T-helper 2 cell treated with Interferon-gamma antibody and Interleukin-4, amounts not matched to agents 100 ng/mL and 5 ng/mL, for 36 hours (primary cell): ENCODE measurements at regions not wholly inside any gene's neighbourhood (a gene's known extent, or its start where the extent isn't known, plus 50 kb on each side); places are given as distances from the start of the nearest gene placed in this dataset.
"Not testable (repeated sequence)": the region's sequence is repeated elsewhere in the genome, so short reads cannot be mapped to it uniquely, and the experiment has no call there.

Source experiments
- intact Hi-C: fragments of 100-400 bp; cut with micrococcal nuclease; formaldehyde crosslinking; loops from one replicate; pipeline ENCODE4 v1.15.1; 2023

DNA sequence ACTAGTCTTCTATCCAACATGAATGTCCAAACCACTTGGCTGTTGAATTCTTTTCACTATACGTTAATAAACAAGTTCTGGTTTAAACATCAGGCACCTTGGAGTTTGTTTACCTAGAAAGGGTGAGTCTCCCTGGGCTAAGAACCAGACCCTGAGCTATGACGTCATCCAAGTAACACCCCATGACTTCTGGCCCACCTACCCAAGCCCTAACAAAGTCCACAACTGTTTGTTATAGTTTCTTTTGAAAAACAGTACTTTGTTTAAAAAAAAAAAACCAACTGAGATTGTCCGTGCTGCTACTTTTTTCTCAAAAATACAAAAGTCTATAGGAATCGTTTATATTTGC is 146.9 kb upstream of the BEND6 start:
- intact Hi-C loops: no loop called here

DNA sequence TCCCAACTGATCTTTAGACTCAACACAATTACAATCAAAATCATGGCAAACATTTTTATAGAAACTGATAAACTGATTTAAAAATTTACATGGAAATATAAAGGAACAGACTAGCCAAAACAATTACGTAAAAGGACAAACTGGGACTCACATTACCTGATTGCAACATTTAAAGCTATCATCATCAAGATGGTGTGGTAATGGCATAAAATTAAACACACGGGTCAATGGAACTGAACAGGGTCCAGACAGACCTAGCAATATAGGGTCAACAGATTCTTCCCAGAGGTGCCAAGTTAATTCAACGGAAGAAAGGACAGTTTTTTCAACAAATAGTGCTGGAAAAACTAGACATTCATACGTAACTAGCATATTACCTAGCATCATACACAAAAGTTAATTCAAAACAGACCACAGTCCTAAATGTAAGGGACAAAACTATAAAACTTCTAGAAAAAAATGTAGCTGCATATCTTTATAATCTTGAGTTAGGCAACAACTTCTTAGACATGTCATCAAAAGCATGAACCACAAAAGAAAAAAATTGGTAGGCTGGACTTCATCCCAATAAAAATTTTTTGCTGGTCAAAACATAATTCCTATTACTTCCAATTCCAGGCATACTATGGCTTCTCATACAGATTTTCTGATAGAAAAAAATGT is 147.4 kb upstream of the BEND6 start:
- intact Hi-C loops: no loop called here

DNA sequence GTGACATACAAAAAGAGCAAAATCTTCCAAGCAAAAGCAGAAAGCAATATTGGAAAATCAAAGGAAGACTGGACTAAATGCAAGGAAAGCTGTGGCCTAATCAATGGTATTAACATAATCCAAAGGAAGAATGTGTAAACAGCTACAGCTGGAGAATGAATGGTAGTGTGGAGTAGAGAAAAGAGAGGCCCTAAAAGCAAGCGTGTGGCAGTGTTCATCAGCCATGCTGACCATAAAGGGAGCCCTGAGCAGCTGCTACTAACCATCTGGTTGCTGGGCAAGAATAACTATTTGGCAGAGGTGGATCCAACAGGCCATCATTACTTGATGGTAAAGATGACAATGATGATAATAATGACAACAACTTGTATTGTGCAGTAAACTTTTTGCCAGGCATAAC is 148.5 kb upstream of the BEND6 start:
- intact Hi-C loops: no loop called here

DNA sequence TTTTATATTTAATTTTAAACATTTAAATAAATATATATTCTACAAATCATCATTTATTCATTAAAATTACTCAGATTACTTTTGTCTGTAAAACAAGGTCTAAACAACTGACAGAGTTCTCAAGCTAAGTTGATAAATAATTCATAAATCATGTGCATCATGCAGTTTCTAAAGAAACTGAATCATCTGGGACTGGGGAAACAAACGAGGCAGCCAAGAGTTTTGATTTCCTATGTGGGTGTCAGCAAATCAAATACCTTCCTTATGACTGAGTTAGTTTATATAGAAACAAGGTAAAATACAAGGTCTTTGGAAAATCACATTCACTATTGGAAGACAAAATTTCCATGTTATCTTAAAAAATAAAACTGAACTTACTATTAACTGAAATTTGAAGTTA is 149.9 kb upstream of the BEND6 start:
- intact Hi-C loops: no loop called here

DNA sequence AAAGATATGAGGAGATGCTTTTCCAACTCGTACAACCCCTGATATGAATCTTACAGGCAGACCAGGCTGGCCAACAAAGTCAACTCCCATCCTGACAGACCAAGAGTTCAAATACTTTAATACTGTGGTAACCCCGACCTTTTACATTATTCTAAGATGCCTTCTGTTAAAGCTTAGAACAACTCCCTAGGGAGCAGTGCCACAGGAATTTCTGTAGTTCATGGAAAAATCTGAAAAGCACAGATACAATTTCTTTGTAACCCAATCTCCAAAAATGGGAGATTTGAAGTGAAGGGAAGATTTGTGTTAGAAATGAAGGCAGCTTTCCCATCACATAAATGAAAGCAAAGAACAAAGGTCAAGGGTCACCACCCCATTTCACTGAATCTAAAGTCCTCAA is 151.3 kb upstream of the BEND6 start:
- intact Hi-C loops: no loop called here

DNA sequence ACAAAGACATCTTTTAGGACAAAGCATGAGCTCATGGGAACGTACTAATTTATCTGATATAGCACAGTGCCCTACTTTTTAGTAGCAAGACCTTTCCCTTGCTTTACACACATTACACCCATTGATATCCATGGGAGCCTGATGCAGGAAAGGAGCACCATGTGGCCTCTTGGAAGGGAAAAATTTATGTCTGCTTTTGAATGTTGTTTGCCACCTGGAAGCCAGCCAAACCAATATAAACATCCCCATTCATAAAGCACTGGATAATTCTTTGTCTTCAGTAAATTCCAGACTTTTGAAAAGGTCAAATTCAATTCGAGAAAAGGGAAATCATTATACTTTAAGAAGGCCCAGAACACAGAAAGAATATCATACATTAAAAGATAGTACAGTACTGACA is 152.3 kb upstream of the BEND6 start:
- intact Hi-C loops: no loop called here

DNA sequence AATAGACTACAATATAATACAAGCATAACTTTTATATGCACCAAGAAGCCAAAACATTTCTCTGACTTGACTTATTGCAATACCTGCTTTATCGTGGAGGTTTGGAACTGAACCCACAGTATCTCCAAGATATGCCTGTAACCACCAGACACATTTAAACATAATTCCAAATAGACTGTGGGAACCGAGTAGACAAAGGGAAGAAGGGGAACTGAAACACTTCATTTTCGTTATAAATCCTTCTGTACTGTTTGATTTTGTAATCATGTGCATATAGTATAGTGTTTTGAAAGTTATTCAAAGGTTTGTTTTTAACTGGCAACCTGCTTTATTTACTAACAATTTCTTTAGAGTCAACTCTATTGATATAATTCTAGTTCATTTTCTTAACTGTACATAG is 154.9 kb upstream of the BEND6 start:
- intact Hi-C loops: no loop called here

DNA sequence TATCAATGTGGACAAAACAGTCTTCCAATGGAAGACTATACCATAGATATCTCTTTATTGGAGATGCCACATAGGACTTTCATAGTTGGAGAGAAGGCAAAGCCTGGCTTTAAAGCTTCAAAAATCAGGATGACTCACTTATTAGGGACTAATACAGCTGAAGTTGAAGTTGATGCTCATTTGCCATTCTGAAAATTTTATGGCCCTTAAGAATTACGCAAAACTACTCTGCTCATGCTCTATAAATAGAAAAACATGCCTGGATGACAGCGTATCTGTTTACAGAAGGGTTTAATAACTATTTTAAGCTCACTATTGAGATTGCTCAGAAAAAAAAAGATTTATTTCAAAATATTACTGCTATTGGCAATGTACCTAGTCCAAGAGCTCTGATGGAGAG is 155.5 kb upstream of the DST start:
- intact Hi-C loops: no loop called here

DNA sequence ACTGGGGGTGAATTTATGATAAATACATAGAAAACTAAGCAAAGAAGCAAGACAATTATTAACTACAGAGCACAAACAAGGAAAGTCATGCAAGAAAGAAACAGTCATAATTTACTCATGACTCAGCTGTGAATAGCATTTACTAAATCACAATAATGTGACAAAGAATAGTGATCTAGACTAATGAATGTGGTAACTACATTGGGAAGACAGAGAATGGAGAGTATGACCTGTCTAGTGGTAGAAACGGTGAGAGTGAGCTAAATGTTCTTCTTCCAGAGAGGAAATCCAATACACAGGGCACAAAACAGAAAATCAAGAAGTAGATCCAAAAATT is 153.5 kb upstream of the DST start:
- intact Hi-C loops: no loop called here

DNA sequence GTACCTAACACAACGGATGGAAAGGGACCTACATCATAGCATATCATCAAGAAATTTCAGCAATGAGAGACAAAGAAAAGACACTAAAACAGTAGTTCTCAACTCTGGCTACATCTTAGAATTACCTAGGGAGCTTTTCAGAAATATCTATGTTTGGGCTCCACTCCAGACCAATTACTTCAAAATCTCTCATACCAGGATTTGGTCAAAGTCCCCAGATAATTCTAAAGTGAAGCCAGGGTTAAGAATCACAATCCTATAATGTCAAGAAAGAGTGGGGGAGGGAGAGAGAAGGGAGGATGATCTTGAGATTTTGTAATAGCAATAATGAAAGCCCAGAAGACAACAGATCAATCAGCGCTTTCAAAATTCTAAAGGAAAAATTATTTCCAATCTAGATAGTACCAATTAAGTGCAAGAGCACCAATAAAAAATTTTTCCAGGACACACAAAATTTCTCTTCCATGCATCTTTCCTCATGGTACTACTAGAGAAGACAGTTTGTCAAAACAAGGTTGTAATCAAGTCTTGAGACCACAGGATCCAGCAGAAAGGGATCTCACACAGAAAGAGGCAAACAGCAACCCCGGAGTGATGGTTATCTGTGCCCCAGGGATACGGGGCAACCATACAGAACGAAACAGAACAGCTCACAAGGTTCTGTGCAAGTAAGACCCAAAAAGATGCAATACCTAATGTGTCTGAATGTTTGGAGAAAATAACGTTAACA is 152.9 kb upstream of the DST start:
- intact Hi-C loops: no loop called here

DNA sequence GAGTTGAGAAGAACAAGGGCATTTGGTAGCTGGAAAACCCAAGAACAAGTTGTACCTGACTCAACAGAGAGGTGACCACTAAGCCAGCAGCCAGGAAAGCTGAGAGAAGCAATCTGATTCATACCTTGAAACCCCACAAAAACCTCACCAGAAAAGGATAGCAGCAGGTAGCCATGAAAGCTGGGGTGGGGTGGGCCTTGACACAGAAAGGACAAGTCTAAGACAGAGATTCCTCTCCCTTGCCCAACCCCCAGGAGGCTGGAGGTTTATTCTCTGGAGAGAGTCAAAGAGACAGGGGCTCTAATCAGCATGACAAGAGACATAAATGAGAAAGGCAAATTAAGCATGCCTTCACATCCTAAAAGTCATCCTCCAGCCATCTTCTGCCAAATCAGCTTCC is 151.7 kb upstream of the DST start:
- intact Hi-C loops: no loop called here

DNA sequence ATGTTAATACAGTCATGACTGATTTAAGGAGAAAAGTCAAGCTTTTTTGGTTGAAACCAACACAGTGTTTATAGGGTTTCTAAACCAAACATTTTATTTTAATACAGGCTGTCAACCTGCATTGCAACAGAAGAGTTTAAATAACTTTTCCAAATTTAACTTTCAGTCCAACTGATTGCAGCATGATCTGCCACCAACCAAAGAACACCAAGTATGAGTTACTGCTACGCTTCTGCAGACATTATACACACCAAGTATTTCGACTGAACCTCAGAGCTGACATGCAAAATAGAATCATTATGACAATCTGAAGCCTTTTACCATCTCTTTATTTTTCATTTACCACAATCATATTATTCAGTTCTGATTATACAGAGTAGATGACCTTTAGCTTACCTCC is 151.2 kb upstream of the DST start:
- intact Hi-C loops: no loop called here

DNA sequence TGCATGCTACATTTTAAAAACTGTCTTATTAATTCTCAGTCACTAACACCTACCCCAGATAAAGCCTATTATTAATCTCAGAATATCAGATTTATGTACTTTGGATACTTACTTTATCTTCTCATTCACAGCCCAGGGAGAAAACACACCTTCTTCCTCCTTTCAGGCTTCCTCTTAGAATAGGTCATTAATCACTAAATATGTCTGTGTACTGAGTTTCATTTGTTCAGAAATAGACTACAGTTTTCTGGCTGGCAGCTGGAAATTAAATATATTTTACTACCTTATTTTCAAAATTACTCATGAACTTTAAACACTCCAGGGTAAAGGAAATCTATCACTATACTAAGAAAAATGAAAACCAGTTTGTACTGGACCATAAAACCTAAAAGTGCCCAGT is 147.7 kb upstream of the DST start:
- intact Hi-C loops: no loop called here

DNA sequence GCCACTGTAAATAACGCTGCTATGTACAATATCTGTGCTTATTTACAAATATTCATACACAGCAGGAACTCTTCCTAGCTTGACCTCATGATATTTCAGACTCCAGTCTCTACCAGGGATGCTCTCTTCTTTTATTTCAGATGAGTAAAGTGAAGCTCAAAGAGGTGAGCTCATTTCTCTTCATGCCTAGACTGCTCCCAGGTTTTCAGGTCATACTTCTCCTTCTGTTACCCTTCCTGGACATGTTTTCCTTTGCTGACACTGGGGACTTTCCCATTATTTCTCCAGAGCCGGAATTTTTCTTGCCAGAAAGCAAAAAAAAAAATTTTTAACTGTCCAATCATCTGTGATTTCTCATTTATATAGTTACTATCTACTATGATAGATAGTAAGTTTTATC is 147.2 kb upstream of the DST start:
- intact Hi-C loops: no loop called here

DNA sequence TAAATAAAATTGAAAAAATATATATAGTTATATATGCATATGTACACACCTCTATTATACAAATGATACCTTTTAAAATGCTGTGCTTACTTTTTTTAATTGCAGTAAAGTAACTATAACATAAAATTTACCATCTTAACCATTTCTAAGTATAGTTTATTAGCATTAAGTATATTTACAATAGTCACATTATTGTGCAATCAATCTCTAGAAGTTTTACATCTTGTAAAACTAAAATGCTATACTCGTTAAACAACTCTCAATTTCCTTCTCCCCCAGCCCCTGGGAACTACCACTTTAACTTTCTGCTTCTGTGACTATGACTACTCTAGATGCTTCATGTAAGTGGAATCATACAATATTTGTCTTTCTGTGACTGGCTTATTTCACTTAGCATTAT is 146.7 kb upstream of the DST start:
- intact Hi-C loops: no loop called here

DNA sequence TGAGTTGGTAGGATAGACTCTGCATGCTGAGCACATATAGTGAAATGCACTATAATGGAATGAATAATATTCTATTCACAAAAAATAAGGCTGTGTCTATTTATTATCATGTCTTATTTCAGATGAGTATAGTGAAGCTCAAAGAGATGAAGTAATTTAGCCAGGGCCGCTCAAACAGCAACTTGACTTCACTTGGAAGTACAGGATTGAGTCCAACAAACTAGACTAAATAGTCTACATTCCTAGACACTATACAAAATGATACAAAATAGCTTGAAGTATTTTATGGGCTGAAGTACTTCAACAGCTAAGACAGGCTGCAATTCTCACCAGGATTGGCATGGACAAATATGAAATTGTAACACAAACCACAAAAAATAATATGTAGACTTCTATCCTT is 144.5 kb upstream of the DST start:
- intact Hi-C loops: no loop called here

DNA sequence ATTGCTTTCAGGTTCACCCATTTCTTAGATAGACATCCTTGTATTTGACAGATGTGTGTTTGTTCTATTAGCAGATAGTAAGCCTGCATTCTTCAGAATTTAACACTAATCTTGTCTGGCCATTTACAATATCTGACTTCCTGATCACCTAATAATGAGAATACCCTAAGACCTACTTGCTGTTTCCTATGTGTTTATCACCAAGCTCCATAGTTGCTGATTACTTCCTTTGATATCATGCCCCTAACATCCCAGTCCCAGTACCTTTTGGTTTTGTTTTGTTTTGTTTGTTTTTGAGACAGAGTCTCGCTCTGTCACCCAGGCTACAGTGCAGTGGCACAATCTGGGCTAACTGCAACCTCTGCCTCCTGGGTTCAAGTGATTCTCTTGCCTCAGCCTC is 143.6 kb upstream of the DST start:
- intact Hi-C loops: no loop called here

DNA sequence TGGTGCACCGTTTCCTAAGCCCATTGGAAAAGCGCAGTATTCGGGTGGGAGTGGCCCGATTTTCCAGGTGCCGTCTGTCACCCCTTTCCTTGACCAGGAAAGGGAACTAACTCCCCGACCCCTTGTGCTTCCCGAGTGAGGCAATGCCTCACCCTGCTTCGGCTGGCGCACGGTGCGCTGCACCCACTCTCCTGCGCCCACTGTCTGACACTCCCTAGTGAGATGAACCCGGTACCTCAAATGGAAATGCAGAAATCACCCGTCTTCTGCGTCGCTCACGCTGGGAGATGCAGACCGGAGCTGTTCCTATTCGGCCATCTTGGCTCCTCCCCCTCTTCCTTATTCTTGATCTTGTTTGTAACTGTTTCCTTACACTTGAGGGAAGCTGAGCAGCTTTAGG is 142.8 kb upstream of the DST start:
- intact Hi-C loops: not testable (repeated sequence)

DNA sequence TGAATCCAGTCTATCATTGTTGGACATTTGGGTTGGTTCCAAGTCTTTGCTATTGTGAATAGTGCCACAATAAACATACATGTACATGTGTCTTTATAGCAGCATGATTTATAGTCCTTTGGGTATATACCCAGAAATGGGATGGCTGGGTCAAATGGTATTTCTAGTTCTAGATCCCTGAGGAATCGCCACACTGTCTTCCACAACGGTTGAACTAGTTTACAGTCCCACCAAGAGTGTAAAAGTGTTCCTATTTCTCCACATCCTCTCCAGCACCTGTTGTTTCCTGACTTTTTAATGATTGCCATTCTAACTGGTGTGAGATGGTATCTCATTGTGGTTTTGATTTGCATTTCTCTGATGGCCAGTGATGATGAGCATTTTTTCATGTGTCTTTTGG is 137.4 kb upstream of the DST start:
- intact Hi-C loops: not testable (repeated sequence)

DNA sequence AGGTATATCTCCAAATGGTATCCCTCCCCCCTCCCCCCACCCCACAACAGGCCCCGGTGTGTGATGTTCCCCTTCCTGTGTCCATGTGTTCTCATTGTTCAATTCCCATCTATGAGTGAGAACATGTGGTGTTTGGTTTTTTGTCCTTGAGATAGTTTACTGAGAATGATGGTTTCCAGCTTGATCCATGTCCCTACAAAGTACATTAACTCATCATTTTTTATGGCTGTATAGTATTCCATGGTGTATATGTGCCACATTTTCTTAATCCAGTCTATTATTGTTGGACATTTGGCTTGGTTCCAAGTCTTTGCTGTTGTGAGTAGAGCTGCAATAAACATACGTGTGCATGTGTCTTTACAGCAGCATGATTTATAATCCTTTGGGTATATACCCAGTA is 135.8 kb upstream of the DST start:
- intact Hi-C loops: not testable (repeated sequence)

DNA sequence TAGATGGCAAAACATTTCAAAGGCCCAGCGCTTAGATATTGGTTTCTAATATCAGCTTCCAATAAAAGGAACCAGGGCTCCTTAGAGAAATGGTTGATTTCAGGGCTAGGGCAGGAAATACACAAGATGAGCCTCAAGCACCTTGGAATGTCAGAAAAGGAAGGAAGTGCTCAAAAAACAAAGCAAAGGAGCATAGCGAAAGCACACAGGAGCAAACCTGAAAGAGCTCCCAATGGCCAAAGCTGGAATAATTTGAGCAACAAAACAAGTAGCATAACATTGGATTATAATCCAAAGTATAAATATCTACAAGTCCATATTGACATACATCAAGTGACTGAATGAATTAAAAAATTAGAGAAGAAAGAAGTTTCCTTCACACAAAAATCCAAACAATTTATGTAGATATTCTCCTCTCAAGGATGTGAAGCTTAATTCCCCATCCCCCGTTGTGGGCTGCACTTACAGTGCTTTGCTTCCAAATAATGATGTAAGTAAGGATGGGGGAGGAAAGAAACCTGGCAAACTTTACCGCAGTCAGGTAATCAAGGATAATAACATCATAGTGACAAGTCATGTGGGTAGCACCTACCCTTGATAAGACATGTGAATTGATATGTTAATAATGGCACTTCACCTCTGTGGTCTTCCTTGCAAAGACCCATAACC is 132.9 kb upstream of the DST start:
- intact Hi-C loops: no loop called here

DNA sequence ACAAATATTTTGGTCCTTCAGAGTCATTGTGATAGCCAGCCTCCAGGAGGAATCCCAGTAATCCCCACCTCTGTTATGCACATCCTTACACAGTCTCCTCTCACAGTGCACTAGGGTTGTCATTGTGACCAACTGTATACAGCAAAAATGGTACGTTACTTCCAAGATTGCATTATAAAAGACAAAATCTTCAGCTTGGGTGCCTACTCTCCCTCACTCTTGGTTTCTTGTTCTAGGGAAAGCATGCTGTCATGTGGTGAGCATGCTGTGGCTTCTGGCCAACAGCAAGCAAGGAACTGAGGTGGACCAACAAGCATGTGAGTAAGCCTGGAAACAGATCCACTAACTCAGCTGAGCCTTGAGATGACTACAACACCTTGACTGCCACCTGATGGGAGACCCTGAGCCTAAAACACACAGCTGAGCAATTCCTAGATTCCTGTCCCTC is 130.1 kb upstream of the DST start:
- intact Hi-C loops: no loop called here
